ENCODE measurements at regions not wholly inside any gene's neighbourhood (a gene's known extent, or its start where the extent isn't known, plus 50 kb on each side); places are given as distances from the start of the nearest gene placed in this dataset.

DNA sequence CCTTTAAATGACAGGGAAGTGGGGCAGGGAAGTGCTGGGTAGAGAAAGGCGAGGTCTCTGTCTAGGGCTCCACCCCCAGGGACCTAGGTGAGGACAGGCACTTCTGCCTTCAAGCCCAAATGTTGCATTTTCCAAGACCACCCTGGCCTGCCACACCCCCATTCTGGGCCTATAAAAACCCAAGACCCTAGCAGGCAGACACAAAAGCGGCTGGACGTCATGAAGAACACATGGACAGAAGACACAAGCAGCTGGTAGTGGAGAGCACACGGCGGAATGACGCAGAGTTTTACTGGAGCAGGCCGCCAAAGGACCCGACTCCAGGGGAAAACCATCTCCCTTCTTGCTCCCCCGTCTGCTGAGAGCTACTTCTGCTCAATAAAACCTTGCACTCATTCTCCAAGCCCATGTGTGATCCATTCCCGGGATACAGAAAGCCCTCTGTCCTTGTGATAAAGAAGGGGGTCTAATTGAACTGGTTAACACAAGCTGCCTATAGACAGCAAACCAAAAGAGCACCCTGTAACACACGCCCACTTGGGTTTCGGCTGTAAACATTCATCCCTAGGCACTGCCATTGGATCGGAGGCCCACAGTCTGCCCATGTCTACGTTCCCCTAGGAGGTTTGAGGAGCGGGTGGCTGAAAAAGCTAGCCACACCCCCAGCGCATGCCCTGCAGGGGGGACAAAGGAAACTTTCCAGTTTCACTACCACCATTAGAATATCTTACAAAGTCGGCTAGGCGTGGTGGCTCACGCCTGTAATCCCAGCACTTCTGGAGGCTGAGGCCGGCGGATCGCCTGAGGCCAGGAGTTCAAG, 622.2 kb upstream of the SALL1 start:
- no peaks in the 10 kb centered on the region for H3K36me3 ChIP-seq (ENCODE audit: insufficient read depth, low read length)
- no peak overlapping the region for H3K27ac ChIP-seq
- no peak overlapping the region for H3K4me3 ChIP-seq
- no peak overlapping the region for H3K9ac ChIP-seq (ENCODE audit: insufficient read length)
- no peaks in the 10 kb centered on the region for H3K9me3 ChIP-seq (ENCODE audit: low read depth, low read length)
- no peak for DNase-seq (ENCODE audit: low read depth, low spot score)
- TF ChIP-seq FOXP2 (optimal IDR thresholded peaks at IDR 0.05; ENCODE audit: control extremely low read depth, extremely low read length, insufficient read depth) (no peak), POLR2AphosphoS5 (IDR thresholded peaks at IDR 0.05; ENCODE audit: borderline replicate concordance, low read depth, low read length) (no peak), EZH2 (IDR thresholded peaks at IDR 0.05) (no peak)

DNA sequence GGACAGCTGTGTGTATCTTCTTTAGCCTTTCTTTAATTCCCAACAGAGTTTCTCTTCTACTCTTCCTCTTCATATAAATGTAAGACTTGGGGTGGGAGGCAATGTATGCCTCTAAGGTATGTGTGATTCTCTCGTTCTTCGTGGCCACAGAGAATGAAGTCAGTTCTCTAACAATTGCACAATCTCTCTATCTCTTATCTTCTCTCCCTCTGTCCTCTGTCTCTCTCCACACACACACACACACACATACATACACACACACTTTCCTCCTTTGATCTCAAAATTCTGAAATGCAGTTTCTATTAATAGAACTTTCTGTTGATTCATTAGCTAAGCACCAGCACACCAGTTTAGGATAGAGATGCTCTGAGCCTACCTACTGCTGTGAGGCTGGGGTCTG, 615.7 kb upstream of the SALL1 start:
- DNase-seq (ENCODE audit: low read depth, low spot score): no peak
- TF ChIP-seq EZH2 (IDR thresholded peaks at IDR 0.05) (no peak), POLR2AphosphoS5 (IDR thresholded peaks at IDR 0.05; ENCODE audit: borderline replicate concordance, low read depth, low read length) (no peak)

GRCh38 chr16:51763072-51763661, 612.1 kb upstream of the SALL1 start:
- H3K27ac ChIP-seq: no peak overlapping the region
- H3K36me3 ChIP-seq (ENCODE audit: insufficient read depth, low read length): no peaks in the 10 kb centered on the region
- no peak overlapping the region for H3K9ac ChIP-seq (ENCODE audit: insufficient read length)
- no peak overlapping the region for H3K4me3 ChIP-seq
- TF ChIP-seq EZH2 (IDR thresholded peaks at IDR 0.05): no peak
- no peak for TF ChIP-seq POLR2AphosphoS5 (IDR thresholded peaks at IDR 0.05; ENCODE audit: borderline replicate concordance, low read depth, low read length)
- TF ChIP-seq FOXP2 (optimal IDR thresholded peaks at IDR 0.05; ENCODE audit: control extremely low read depth, extremely low read length, insufficient read depth): no peak
- H3K9me3 ChIP-seq (ENCODE audit: low read depth, low read length): no peaks in the 10 kb centered on the region
- DNase-seq (ENCODE audit: low read depth, low spot score): no peak

More for the DNA sequence above, 615.7 kb upstream of the SALL1 start:
- no peak overlapping the region for H3K9ac ChIP-seq (ENCODE audit: insufficient read length)
- no peak overlapping the region for H3K4me3 ChIP-seq
- H3K27ac ChIP-seq: no peak overlapping the region
- H3K36me3 ChIP-seq (ENCODE audit: insufficient read depth, low read length): no peaks in the 10 kb centered on the region
- no peaks in the 10 kb centered on the region for H3K9me3 ChIP-seq (ENCODE audit: low read depth, low read length)

GRCh38 chr16:51762081-51762996, 611.3 kb upstream of the SALL1 start:
- Histone ChIP-seq H3K9me3 (ENCODE audit: low read depth, low read length) (no peaks in the 10 kb centered on the region), H3K27ac (no peak overlapping the region), H3K36me3 (ENCODE audit: insufficient read depth, low read length) (no peaks in the 10 kb centered on the region), H3K9ac (ENCODE audit: insufficient read length) (no peak overlapping the region), H3K4me3 (no peak overlapping the region)
- no peak for DNase-seq (ENCODE audit: low read depth, low spot score)
- TF ChIP-seq POLR2AphosphoS5 (IDR thresholded peaks at IDR 0.05; ENCODE audit: borderline replicate concordance, low read depth, low read length) (no peak), EZH2 (IDR thresholded peaks at IDR 0.05) (no peak), FOXP2 (optimal IDR thresholded peaks at IDR 0.05; ENCODE audit: control extremely low read depth, extremely low read length, insufficient read depth) (no peak)

DNA sequence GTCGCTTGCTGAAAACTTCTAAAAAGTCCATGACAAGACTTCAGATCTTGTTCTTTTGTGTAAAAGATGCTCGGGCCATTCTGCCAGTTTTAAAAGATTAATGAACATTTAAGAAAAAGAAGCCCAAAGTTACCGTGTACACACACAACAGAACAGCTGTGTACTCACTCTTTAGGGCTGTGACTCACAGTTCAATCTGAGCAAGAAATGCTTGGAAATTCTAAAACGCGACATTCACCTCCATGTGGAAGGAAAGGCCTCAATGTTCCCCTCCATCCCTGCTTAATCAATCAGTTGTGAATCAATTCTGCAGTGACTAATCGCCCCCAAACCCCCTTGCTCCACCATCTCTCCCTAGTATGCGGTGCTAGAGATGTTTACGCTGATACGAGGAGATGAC, 609.9 kb upstream of the SALL1 start:
- no peak for TF ChIP-seq FOXP2 (optimal IDR thresholded peaks at IDR 0.05; ENCODE audit: control extremely low read depth, extremely low read length, insufficient read depth)
- no peak for TF ChIP-seq POLR2AphosphoS5 (IDR thresholded peaks at IDR 0.05; ENCODE audit: borderline replicate concordance, low read depth, low read length)
- no peak for TF ChIP-seq EZH2 (IDR thresholded peaks at IDR 0.05)
- DNase-seq (ENCODE audit: low read depth, low spot score): no peak
- H3K27ac ChIP-seq: no peak overlapping the region
- no peaks in the 10 kb centered on the region for H3K36me3 ChIP-seq (ENCODE audit: insufficient read depth, low read length)
- no peaks in the 10 kb centered on the region for H3K9me3 ChIP-seq (ENCODE audit: low read depth, low read length)
- H3K4me3 ChIP-seq: no peak overlapping the region
- H3K9ac ChIP-seq (ENCODE audit: insufficient read length): no peak overlapping the region

- Histone ChIP-seq H3K27ac (no peak overlapping the region), H3K36me3 (ENCODE audit: insufficient read depth, low read length) (no peaks in the 10 kb centered on the region), H3K4me3 (no peak overlapping the region), H3K9me3 (ENCODE audit: low read depth, low read length) (no peaks in the 10 kb centered on the region), H3K9ac (ENCODE audit: insufficient read length) (no peak overlapping the region)
- no peak for DNase-seq (ENCODE audit: low read depth, low spot score)
- TF ChIP-seq POLR2AphosphoS5 (IDR thresholded peaks at IDR 0.05; ENCODE audit: borderline replicate concordance, low read depth, low read length) (no peak), EZH2 (IDR thresholded peaks at IDR 0.05) (no peak), FOXP2 (optimal IDR thresholded peaks at IDR 0.05; ENCODE audit: control extremely low read depth, extremely low read length, insufficient read depth) (no peak)
Measured at GRCh38 chr16:51759999-51760398, 608.9 kb upstream of the SALL1 start.

DNA sequence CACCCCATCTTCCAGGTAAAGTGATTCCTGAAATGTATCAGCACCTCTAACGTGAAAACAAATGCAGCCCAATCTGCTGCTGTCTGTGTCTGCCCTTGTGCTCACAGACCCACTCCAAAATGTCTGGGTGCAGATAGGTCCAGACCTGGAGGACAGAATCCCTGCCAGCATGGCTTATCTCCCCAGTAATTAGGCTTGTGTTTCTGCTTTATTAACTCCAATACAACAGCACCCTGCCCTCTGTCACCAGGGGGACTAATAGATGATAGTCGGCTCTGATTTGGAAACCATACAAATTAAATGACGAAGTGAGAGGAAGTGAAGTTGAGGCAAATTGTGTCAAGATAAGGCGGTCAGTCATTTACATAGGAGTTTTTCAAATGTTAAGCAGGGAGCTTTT, 608.3 kb upstream of the SALL1 start:
- H3K36me3 ChIP-seq (ENCODE audit: insufficient read depth, low read length): no peaks in the 10 kb centered on the region
- H3K9me3 ChIP-seq (ENCODE audit: low read depth, low read length): no peaks in the 10 kb centered on the region
- TF ChIP-seq EZH2 (IDR thresholded peaks at IDR 0.05): no peak
- no peak for TF ChIP-seq FOXP2 (optimal IDR thresholded peaks at IDR 0.05; ENCODE audit: control extremely low read depth, extremely low read length, insufficient read depth)
- TF ChIP-seq POLR2AphosphoS5 (IDR thresholded peaks at IDR 0.05; ENCODE audit: borderline replicate concordance, low read depth, low read length): no peak
- no peak overlapping the region for H3K4me3 ChIP-seq
- H3K9ac ChIP-seq (ENCODE audit: insufficient read length): no peak overlapping the region
- no peak for DNase-seq (ENCODE audit: low read depth, low spot score)
- no peak overlapping the region for H3K27ac ChIP-seq

DNA sequence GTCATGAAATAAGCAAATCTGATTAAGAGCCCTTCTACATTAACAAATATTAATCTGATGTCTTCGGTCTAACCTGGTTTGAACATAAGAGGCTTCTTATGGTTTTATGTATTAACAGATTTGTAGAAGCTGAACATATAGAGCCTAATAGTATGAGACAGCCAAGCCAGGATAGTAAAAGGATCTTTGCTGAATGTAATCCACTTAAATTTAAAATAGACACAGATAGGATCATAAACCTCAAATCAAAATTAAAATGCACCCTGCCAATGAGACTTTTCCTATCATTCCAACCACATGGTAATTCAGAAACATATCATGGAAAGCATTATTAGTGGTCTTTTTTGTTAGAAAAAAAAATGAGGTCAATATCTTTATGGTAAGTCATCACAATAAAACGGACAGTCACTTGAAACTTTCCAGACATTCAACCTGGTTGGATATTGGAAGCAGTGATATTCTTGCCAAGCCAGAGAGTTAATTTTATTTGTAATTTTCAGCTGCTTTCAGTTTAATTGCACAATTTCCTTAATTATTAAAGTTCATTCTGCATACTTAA, 606.9 kb upstream of the SALL1 start:
- H3K4me3 ChIP-seq: no peak overlapping the region
- no peaks in the 10 kb centered on the region for H3K9me3 ChIP-seq (ENCODE audit: low read depth, low read length)
- DNase-seq (ENCODE audit: low read depth, low spot score): no peak
- H3K27ac ChIP-seq: no peak overlapping the region
- TF ChIP-seq POLR2AphosphoS5 (IDR thresholded peaks at IDR 0.05; ENCODE audit: borderline replicate concordance, low read depth, low read length) (no peak), EZH2 (IDR thresholded peaks at IDR 0.05) (no peak), FOXP2 (optimal IDR thresholded peaks at IDR 0.05; ENCODE audit: control extremely low read depth, extremely low read length, insufficient read depth) (no peak)
- H3K36me3 ChIP-seq (ENCODE audit: insufficient read depth, low read length): no peaks in the 10 kb centered on the region
- H3K9ac ChIP-seq (ENCODE audit: insufficient read length): no peak overlapping the region

Measured in SK-N-MC (cell line).